B cell (primary cell): ENCODE measurements at regions not wholly inside any gene's neighbourhood (a gene's known extent, or its start where the extent isn't known, plus 50 kb on each side); places are given as distances from the start of the nearest gene placed in this dataset.

Experiments used
- ATAC-seq: fragments of 200-7000 bp; cut with Tn5 transposase; one replicate; pipeline ENCODE4 v1.10.0; 2021; ENCODE audit warnings: low read depth, mild to moderate bottlenecking, moderate number of reproducible peaks, moderate library complexity
- CTCF ChIA-PET: fragments of 350-600 bp; sonication (Branson Sonifier 250); formaldehyde crosslinking; loops from one replicate; lab custom pipeline; 2021; ENCODE audit warnings: antibody characterized with exemption, inconsistent platforms; lab: Charles Lee
- POLR2A ChIA-PET: fragments of 350-600 bp; sonication (Branson Sonifier 250); formaldehyde crosslinking; loops from one replicate; lab custom pipeline; 2021; ENCODE audit warnings: antibody characterized with exemption; lab: Charles Lee
- DNase-seq: peaks from one replicate; pipeline ENCODE4 v3.0.0; 2013
- H2AFZ ChIP-seq: 2 replicates; pipeline ENCODE4 v1.6.1; 2012; ENCODE audit warnings: mild to moderate bottlenecking, low read depth, low read length; ENCODE audit not compliant: insufficient read depth, poor library complexity, severe bottlenecking
- H3K27ac ChIP-seq, 2 donors: 1 replicate in 1 of 2; 2 replicates in 1 of 2; pipeline ENCODE4 v1.5.1; 2012 to 2013; ENCODE audit warnings: low read length in 2 of 2, mild to moderate bottlenecking in 2 of 2, moderate library complexity in 1 of 2
- H3K27me3 ChIP-seq, 4 experiments: fragments of 200-600 bp in 1 of 4; sonication (generic) in 1 of 4; replicated peaks in 1 of 4; 1 replicate in 2 of 4; 2 replicates in 2 of 4; pipeline versions ENCODE4 v1.6.1 to v1.7.0; 2013 to 2016; ENCODE audit warnings: low read length in 3 of 4, mild to moderate bottlenecking in 2 of 4, mixed read lengths in 1 of 4, moderate library complexity in 1 of 4; ENCODE audit not compliant: insufficient read depth in 4 of 4, control insufficient read depth in 3 of 4; ENCODE audit errors: control extremely low read depth in 1 of 4
- H3K36me3 ChIP-seq, 2 experiments: replicated peaks in 1 of 2; 1 replicate in 1 of 2; 2 replicates in 1 of 2; pipeline versions ENCODE4 v1.6.1 to v1.7.1; 2013; ENCODE audit warnings: low read length in 1 of 2; ENCODE audit not compliant: insufficient read depth in 2 of 2, control insufficient read depth in 1 of 2; ENCODE audit errors: control extremely low read depth in 1 of 2, extremely low read depth in 1 of 2
- H3K4me1 ChIP-seq, 2 donors: fragments of 200-600 bp in 1 of 2; sonication (generic) in 1 of 2; 1 replicate in 1 of 2; 2 replicates in 1 of 2; pipeline versions ENCODE4 v1.5.1 to v1.6.1; 2013 to 2017; ENCODE audit warnings: low read length in 2 of 2; ENCODE audit not compliant: control insufficient read depth in 2 of 2, insufficient read depth in 2 of 2
- H3K4me2 ChIP-seq: replicated peaks from 2 replicates; pipeline ENCODE3; 2012; ENCODE audit warnings: mild to moderate bottlenecking, low read depth, low read length; ENCODE audit not compliant: poor library complexity, severe bottlenecking
- H3K4me3 ChIP-seq, 5 experiments: fragments of 200-600 bp in 1 of 5; sonication (generic) in 1 of 5; 1 replicate in 3 of 5; 2 replicates in 2 of 5; pipeline versions ENCODE4 v1.5.1 to v1.7.0; 2011 to 2016; ENCODE audit warnings: low read length in 4 of 5, mild to moderate bottlenecking in 4 of 5, low read depth in 2 of 5, control low read depth in 1 of 5, moderate library complexity in 1 of 5; ENCODE audit not compliant: insufficient read depth in 1 of 5; ENCODE audit errors: control extremely low read depth in 1 of 5, extremely low read depth in 1 of 5
- H3K79me2 ChIP-seq: fragments of 200-600 bp; sonication (generic); one replicate; pipeline ENCODE4 v1.6.0; 2016; ENCODE audit warnings: low read length; ENCODE audit not compliant: control insufficient read depth, insufficient read depth
- H3K9ac ChIP-seq: fragments of 200-600 bp; sonication (generic); 2 replicates; pipeline ENCODE4 v1.6.1; 2017; ENCODE audit warnings: mild to moderate bottlenecking, low read length, moderate library complexity
- H3K9me3 ChIP-seq, 3 donors: one replicate each; pipeline versions ENCODE4 v1.6.1 to v1.7.1; 2013; ENCODE audit warnings: low read length in 2 of 3; ENCODE audit not compliant: control insufficient read depth in 2 of 3, insufficient read depth in 1 of 3; ENCODE audit errors: control extremely low read depth in 1 of 3
- H4K20me1 ChIP-seq: 2 replicates; pipeline ENCODE4 v1.6.0; 2012; ENCODE audit warnings: mild to moderate bottlenecking, low read length; ENCODE audit not compliant: insufficient read depth, control insufficient read depth, poor library complexity, severe bottlenecking
- H3K27ac Mint-ChIP-seq: one replicate; pipeline ENCODE4 v1.8.0; 2021; ENCODE audit warnings: mixed read lengths
- H3K27me3 Mint-ChIP-seq: one replicate; pipeline ENCODE4 v1.8.0; 2021; ENCODE audit warnings: mixed read lengths
- H3K4me1 Mint-ChIP-seq: one replicate; pipeline ENCODE4 v1.8.0; 2021; ENCODE audit warnings: mixed read lengths
- H3K4me3 Mint-ChIP-seq: one replicate; pipeline ENCODE4 v1.8.0; 2021; ENCODE audit warnings: mixed read lengths
- H3K9me3 Mint-ChIP-seq: one replicate; pipeline ENCODE4 v1.8.0; 2022; ENCODE audit warnings: mixed read lengths; ENCODE audit not compliant: insufficient read depth
- EZH2 ChIP-seq: IDR thresholded peaks from 2 replicates; pipeline ENCODE4 v1.6.1; 2012; ENCODE audit warnings: borderline replicate concordance, low read depth, mild to moderate bottlenecking, moderate library complexity, low read length; ENCODE audit not compliant: insufficient read depth, poor library complexity, severe bottlenecking
- WGBS: methylation state at CpG from one replicate; pipeline ENCODE4 v1.1.5; 2013; ENCODE audit warnings: missing lambda C conversion rate; ENCODE audit not compliant: insufficient coverage; 5-methylcytosine and 5-hydroxymethylcytosine counted together
- intact Hi-C: fragments of 100-400 bp; cut with micrococcal nuclease; formaldehyde crosslinking; loops from one replicate; pipeline ENCODE4 v1.10.0; 2022
- TF ChIP-seq, protein P1 (sequence below): fragments of 200-600 bp; IDR thresholded peaks from one replicate; pipeline ENCODE4 v1.8.0; 2022; ENCODE audit warnings: antibody characterized with exemption, mild to moderate bottlenecking

DNA sequence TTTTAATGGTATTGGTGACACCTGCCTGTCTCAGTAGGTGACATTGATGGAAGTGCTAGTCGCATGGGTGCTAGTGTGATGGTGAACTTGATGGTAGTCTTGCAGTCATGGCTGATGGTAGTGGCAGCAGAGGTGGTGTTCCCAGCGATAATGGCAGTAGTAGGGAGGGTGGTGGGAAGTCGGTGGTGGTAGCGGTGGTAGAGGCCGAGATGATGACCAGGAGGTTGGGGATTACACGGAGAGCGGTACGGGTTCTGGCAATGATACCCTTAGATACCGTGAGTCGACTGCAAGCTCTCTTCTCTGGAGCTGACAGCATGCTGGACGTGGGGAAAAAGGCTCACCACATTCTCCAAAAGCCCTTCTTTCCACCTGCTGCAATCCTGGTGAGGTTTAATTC is 99.4 kb upstream of the SLC2A1 start:
- Histone ChIP-seq H3K4me2 (no peak overlapping the region), H4K20me1 (no peaks in the 10 kb centered on the region), H3K79me2 (no peaks in the 10 kb centered on the region), H3K36me3 (no peaks in the 10 kb centered on the region), H3K27ac (no peak overlapping the region), H3K27me3 (no peaks in the 10 kb centered on the region), H3K4me1 (peaks cover 0 to 5% of the 10 kb centered on the region in 2 donors), H3K9ac (no peak overlapping the region), H2AFZ (peak overlapping the region; percentile 52), H3K4me3 (no peak overlapping the region), H3K9me3 (peaks cover 0 to 3% (median 0%) of the 10 kb centered on the region in 3 donors)
- Mint-ChIP-seq H3K4me3 (no peak overlapping the region), H3K27ac (no peak overlapping the region), H3K9me3 (no peaks in the 10 kb centered on the region), H3K4me1 (peaks cover 13% of the 10 kb centered on the region), H3K27me3 (peaks cover 42% of the 10 kb centered on the region)
- intact Hi-C loops: no loop called here
- 97% methylated on average over 5 of the region's 11 CpGs for WGBS
- ATAC-seq: no peak
- no peak for DNase-seq
- CTCF ChIA-PET: interaction anchor here (2.8 kb wide), 1 partner anchor 14 kb away, joined by 16 read pairs; no protein-coding TSS in a partner anchor
- POLR2A ChIA-PET: no interaction called here
- TF ChIP-seq EZH2: no peak
- TF ChIP-seq, protein P1, sequence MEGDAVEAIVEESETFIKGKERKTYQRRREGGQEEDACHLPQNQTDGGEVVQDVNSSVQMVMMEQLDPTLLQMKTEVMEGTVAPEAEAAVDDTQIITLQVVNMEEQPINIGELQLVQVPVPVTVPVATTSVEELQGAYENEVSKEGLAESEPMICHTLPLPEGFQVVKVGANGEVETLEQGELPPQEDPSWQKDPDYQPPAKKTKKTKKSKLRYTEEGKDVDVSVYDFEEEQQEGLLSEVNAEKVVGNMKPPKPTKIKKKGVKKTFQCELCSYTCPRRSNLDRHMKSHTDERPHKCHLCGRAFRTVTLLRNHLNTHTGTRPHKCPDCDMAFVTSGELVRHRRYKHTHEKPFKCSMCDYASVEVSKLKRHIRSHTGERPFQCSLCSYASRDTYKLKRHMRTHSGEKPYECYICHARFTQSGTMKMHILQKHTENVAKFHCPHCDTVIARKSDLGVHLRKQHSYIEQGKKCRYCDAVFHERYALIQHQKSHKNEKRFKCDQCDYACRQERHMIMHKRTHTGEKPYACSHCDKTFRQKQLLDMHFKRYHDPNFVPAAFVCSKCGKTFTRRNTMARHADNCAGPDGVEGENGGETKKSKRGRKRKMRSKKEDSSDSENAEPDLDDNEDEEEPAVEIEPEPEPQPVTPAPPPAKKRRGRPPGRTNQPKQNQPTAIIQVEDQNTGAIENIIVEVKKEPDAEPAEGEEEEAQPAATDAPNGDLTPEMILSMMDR: no peak

DNA sequence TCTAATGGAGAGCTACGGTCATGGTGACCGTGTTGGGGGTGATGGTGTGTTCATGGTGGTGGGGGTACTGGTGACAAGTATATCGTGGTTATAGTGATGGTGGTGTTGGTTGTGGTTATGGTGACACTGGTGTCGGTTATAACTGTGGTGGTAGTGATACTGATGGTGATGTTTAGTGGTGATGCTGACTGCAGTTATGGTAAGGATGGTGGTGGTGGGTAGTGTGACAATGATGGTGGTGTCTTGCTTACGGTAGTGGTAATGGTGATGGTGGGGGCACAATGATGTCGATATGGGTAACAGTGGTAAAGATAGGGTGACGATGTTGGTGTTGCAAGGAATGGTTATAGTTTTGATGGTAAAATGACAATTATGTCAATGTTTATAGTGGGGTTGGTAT is 98.9 kb upstream of the SLC2A1 start:
- H3K27ac ChIP-seq: no peak overlapping the region

More for the DNA sequence above, 98.9 kb upstream of the SLC2A1 start:
- H3K27me3 ChIP-seq: no peaks in the 10 kb centered on the region
- ChIA-PET CTCF (interaction anchor here (2.8 kb wide), 1 partner anchor 15 kb away, joined by 16 read pairs; no protein-coding TSS in a partner anchor), POLR2A (no interaction called here)
- Mint-ChIP-seq H3K4me3 (no peak overlapping the region), H3K4me1 (peaks cover 13% of the 10 kb centered on the region), H3K27ac (no peak overlapping the region), H3K9me3 (no peaks in the 10 kb centered on the region), H3K27me3 (peaks cover 42% of the 10 kb centered on the region)
- H3K36me3 ChIP-seq: no peaks in the 10 kb centered on the region
- intact Hi-C loops: no loop called here
- peaks cover 0 to 3% (median 0%) of the 10 kb centered on the region in 3 donors for H3K9me3 ChIP-seq
- H3K4me3 ChIP-seq: no peak overlapping the region
- H3K79me2 ChIP-seq: no peaks in the 10 kb centered on the region
- ATAC-seq: no peak
- H3K9ac ChIP-seq: no peak overlapping the region
- WGBS: 97% methylated on average over 7 of the region's 7 CpGs
- no peak for DNase-seq
- H3K4me2 ChIP-seq: no peak overlapping the region
- H3K4me1 ChIP-seq: peaks cover 0 to 5% of the 10 kb centered on the region in 2 donors
- no peak overlapping the region for H2AFZ ChIP-seq
- H4K20me1 ChIP-seq: no peaks in the 10 kb centered on the region
- TF ChIP-seq, protein P1: no peak
- TF ChIP-seq EZH2: no peak
